HL-60 (cell line): ENCODE measurements at regions not wholly inside any gene's neighbourhood (a gene's known extent, or its start where the extent isn't known, plus 50 kb on each side); places are given as distances from the start of the nearest gene placed in this dataset.
"Not testable (repeated sequence)": the region's sequence is repeated elsewhere in the genome, so short reads cannot be mapped to it uniquely, and the experiment has no call there.

Experiments
- DNase-seq, 2 experiments: peaks; one replicate each; pipeline ENCODE4 v3.0.0-alpha.2; 2010 to 2020; ENCODE audit warnings: low read depth in 1 of 2, low spot score in 1 of 2
- H3K27ac ChIP-seq: fragments of 250-450 bp; sonication (Bioruptor Pico); replicated peaks from 2 replicates; pipeline ENCODE4 v1.5.1; 2020; ENCODE audit warnings: mild to moderate bottlenecking, moderate library complexity
- H3K27me3 ChIP-seq: fragments of 250-450 bp; sonication (Bioruptor Pico); 2 replicates; pipeline ENCODE4 v1.5.1; 2021; ENCODE audit warnings: mild to moderate bottlenecking, moderate library complexity; ENCODE audit not compliant: insufficient read depth, poor library complexity, severe bottlenecking
- H3K4me3 ChIP-seq: replicated peaks from 2 replicates; pipeline ENCODE4 v1.5.1; 2011; ENCODE audit warnings: mild to moderate bottlenecking, control low read depth, low read length; ENCODE audit not compliant: insufficient read depth
- CTCF ChIP-seq: IDR thresholded peaks from one replicate; pipeline ENCODE4 v1.5.1; 2011; ENCODE audit warnings: low read length, control low read depth, inconsistent platforms; ENCODE audit not compliant: insufficient read depth
- GABPA ChIP-seq: IDR thresholded peaks from 2 replicates; pipeline ENCODE4 v1.6.1; 2012; ENCODE audit warnings: low read depth
- POLR2AphosphoS5 ChIP-seq: IDR thresholded peaks from 2 replicates; pipeline ENCODE4 v1.6.1; 2012; ENCODE audit warnings: low read depth
- REST ChIP-seq: IDR thresholded peaks from 2 replicates; pipeline ENCODE4 v1.6.1; 2012; ENCODE audit warnings: low read depth; ENCODE audit not compliant: insufficient replicate concordance
- SPI1 ChIP-seq: IDR thresholded peaks from 2 replicates; pipeline ENCODE4 v1.6.1; 2012; ENCODE audit warnings: low read depth, mild to moderate bottlenecking, borderline replicate concordance

DNA sequence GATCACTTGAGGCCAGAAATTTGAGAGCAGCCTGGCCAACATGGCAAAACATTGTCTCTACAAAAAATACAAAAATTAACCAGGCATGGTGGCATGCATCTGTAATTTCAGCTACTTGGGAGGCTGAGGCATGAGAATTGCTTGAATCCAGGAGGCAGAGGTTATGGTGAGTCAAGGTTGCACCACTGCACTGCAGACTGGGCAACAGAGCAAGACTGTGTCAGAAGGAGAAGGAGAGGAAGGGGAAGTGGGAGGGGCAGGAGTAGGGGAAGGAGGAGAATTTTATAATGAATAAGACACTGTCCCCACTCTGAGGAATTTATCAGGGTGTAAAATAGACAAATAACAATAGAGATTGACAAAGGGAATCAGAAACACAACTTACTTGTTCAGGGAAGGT lies 440.6 kb upstream of the DYNLRB2 start:
- no peak for DNase-seq
- no peaks in the 10 kb centered on the region for H3K27me3 ChIP-seq
- no peak for TF ChIP-seq REST
- no peak for TF ChIP-seq CTCF
- no peak for TF ChIP-seq GABPA
- TF ChIP-seq SPI1 = no peak
- no peak for TF ChIP-seq POLR2AphosphoS5
- no peak overlapping the region for H3K27ac ChIP-seq
- H3K4me3 ChIP-seq = no peak overlapping the region

- H3K27me3 ChIP-seq = no peaks in the 10 kb centered on the region
- no peak for DNase-seq
- no peak overlapping the region for H3K27ac ChIP-seq
- no peak for TF ChIP-seq GABPA
- no peak for TF ChIP-seq POLR2AphosphoS5
- no peak for TF ChIP-seq REST
- TF ChIP-seq SPI1 = no peak
- TF ChIP-seq CTCF = no peak
- no peak overlapping the region for H3K4me3 ChIP-seq
Measured at GRCh38 chr16:80097098-80097497, 443.7 kb upstream of the DYNLRB2 start.

GRCh38 chr16:80092681-80093080 lies 448.1 kb upstream of the DYNLRB2 start:
- no peak for DNase-seq
- no peaks in the 10 kb centered on the region for H3K27me3 ChIP-seq
- TF ChIP-seq GABPA (no peak), SPI1 (no peak), CTCF (no peak), POLR2AphosphoS5 (no peak), REST (no peak)
- no peak overlapping the region for H3K27ac ChIP-seq
- H3K4me3 ChIP-seq = no peak overlapping the region

DNA sequence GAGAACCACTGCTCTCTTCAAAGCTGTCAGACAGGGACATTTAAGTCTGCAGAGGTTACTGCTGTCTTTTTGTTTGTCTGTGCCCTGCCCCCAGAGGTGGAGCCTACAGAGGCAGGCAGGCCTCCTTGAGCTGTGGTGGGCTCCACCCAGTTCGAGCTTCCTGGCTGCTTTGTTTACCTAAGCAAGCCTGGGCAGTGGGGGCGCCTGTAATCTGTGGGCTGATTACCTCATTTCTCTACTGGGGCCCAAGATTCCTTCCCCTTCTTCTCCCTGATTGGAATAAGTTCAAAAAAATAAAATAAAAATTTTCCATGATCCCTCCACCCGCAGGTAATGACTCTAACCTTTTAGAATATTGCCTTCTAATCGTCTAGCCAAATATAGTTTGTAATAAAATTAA lies 449.3 kb upstream of the DYNLRB2 start:
- H3K27ac ChIP-seq, H3K4me3 ChIP-seq, H3K27me3 ChIP-seq, DNase-seq: not testable (repeated sequence)
